NCI-H526 (cell line): ENCODE measurements at regions not wholly inside any gene's neighbourhood (a gene's known extent, or its start where the extent isn't known, plus 50 kb on each side); places are given as distances from the start of the nearest gene placed in this dataset.
"Not testable (repeated sequence)": the region's sequence is repeated elsewhere in the genome, so short reads cannot be mapped to it uniquely, and the experiment has no call there.

Experiments
- DNase-seq, 2 experiments: peaks; one replicate each; lab custom pipeline; 2025; lab: John Stamatoyannopoulos, UW

GRCh38 chr4:188737251-188738002 lies 598.2 kb downstream of the TRIML1 start:
- DNase-seq, result no peak

GRCh38 chr4:188738290-188738689 lies 599.0 kb downstream of the TRIML1 start:
- DNase-seq, result not testable (repeated sequence)

- DNase-seq, result not testable (repeated sequence)
Measured at GRCh38 chr4:188740172-188740571, 600.9 kb downstream of the TRIML1 start.

GRCh38 chr4:188740791-188741190 lies 601.5 kb downstream of the TRIML1 start:
- not testable (repeated sequence) for DNase-seq

GRCh38 chr4:188754372-188755002 lies 615.2 kb downstream of the TRIML1 start:
- DNase-seq, result no peak

- DNase-seq, result no peak
Measured at GRCh38 chr4:188767496-188767895, 628.3 kb downstream of the TRIML1 start.

GRCh38 chr4:188778905-188779304 lies 639.7 kb downstream of the TRIML1 start:
- no peak for DNase-seq

GRCh38 chr4:188779581-188779980 lies 640.3 kb downstream of the TRIML1 start:
- DNase-seq, result no peak

- no peak for DNase-seq
Measured at GRCh38 chr4:188780028-188780427, 640.8 kb downstream of the TRIML1 start.

GRCh38 chr4:188780686-188781085 lies 641.4 kb downstream of the TRIML1 start:
- DNase-seq, result no peak

- peak in 1 of 2 experiments; percentile 8 for DNase-seq
Measured at GRCh38 chr4:188781655-188782054, 642.4 kb downstream of the TRIML1 start.

GRCh38 chr4:188783175-188783574 lies 643.9 kb downstream of the TRIML1 start:
- DNase-seq, result no peak

- DNase-seq, result peak in 1 of 2 experiments; percentile 6
Measured at GRCh38 chr4:188783606-188784160, 644.4 kb downstream of the TRIML1 start.

GRCh38 chr4:188796600-188796999 lies 657.4 kb downstream of the TRIML1 start:
- not testable (repeated sequence) for DNase-seq

- DNase-seq, result not testable (repeated sequence)
Measured at GRCh38 chr4:188797011-188797410, 657.8 kb downstream of the TRIML1 start.

- no peak for DNase-seq
Measured at GRCh38 chr4:188804861-188805260, 665.6 kb downstream of the TRIML1 start.

GRCh38 chr4:188811121-188811520 lies 671.9 kb downstream of the TRIML1 start:
- DNase-seq, result no peak

GRCh38 chr4:188812644-188813043 lies 673.4 kb downstream of the TRIML1 start:
- no peak for DNase-seq

GRCh38 chr4:188818300-188818699 lies 679.1 kb downstream of the TRIML1 start:
- no peak for DNase-seq

GRCh38 chr4:188819233-188819632 lies 680.0 kb downstream of the TRIML1 start:
- DNase-seq, result no peak

GRCh38 chr4:188821500-188821899 lies 682.3 kb downstream of the TRIML1 start:
- no peak for DNase-seq

- DNase-seq, result no peak
Measured at GRCh38 chr4:188822698-188823097, 683.5 kb downstream of the TRIML1 start.

GRCh38 chr4:188824553-188824952 lies 685.3 kb downstream of the TRIML1 start:
- no peak for DNase-seq
